ENCODE measurements at regions not wholly inside any gene's neighbourhood (a gene's known extent, or its start where the extent isn't known, plus 50 kb on each side); places are given as distances from the start of the nearest gene placed in this dataset.

- TF ChIP-seq CTCF (IDR thresholded peaks at IDR 0.05) (no peak), POLR2A (IDR thresholded peaks at IDR 0.05) (no peak)
These were observed 377.4 kb upstream of the CRIM1 start for GRCh38 chr2:35978218-35978617.

All from uterus (tissue), 2 donors.